AG10803 (cell line): ENCODE measurements at regions not wholly inside any gene's neighbourhood (a gene's known extent, or its start where the extent isn't known, plus 50 kb on each side); places are given as distances from the start of the nearest gene placed in this dataset.

Experiments
- DNase-seq: peaks from one replicate; pipeline ENCODE4 v3.0.0; 2010; ENCODE audit warnings: low read depth
- H3K4me3 ChIP-seq: 2 replicates; pipeline ENCODE4 v1.5.1; 2011; ENCODE audit warnings: mild to moderate bottlenecking, low read length, control low read depth
- TF ChIP-seq, protein P1 (sequence below): conservative IDR thresholded peaks from 2 replicates; pipeline ENCODE4 v1.5.1; 2011; ENCODE audit warnings: mild to moderate bottlenecking, low read length, control low read depth, inconsistent platforms

DNA sequence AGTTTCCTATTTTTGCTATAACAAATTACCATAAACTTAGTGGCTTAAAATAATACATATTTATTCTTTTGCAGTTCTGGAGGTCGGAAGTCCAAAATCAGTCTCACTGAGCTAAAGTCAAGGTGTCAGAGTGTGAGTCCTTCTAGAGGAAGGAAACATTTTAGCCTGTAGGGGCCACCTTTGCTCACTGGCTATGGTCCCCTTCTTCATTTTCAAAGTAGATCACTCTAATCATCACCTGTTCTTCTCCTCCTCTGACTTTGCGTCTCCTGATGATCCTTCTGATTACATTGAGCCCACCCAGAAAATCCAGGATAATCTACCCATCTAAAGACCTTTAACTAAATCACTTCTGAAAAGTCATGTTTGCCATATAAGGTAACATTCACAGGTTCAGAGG, 534.4 kb upstream of the SALL1 start:
- no peak for DNase-seq
- TF ChIP-seq, protein P1, sequence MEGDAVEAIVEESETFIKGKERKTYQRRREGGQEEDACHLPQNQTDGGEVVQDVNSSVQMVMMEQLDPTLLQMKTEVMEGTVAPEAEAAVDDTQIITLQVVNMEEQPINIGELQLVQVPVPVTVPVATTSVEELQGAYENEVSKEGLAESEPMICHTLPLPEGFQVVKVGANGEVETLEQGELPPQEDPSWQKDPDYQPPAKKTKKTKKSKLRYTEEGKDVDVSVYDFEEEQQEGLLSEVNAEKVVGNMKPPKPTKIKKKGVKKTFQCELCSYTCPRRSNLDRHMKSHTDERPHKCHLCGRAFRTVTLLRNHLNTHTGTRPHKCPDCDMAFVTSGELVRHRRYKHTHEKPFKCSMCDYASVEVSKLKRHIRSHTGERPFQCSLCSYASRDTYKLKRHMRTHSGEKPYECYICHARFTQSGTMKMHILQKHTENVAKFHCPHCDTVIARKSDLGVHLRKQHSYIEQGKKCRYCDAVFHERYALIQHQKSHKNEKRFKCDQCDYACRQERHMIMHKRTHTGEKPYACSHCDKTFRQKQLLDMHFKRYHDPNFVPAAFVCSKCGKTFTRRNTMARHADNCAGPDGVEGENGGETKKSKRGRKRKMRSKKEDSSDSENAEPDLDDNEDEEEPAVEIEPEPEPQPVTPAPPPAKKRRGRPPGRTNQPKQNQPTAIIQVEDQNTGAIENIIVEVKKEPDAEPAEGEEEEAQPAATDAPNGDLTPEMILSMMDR: no peak
- no peak overlapping the region for H3K4me3 ChIP-seq

DNA sequence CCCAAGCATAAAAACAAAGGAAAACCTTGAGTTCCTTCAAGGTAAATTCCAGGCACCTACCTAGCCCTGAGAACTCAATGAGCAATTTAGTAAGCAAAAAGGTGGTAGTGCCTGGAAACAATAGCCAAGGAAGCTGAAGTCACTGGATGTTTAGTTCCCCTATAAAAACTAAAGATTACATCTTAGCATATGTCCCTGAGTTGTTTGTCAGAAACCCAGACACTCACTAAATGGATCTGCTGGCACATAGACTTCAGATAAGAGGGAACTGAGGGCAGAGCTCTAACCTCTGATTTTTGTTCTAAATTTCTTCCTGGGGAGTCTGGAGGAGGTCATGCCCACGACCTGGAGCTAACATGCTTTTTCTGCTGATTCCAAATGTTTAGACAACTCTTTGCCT, 532.8 kb upstream of the SALL1 start:
- no peak for DNase-seq
- TF ChIP-seq, protein P1: no peak
- no peak overlapping the region for H3K4me3 ChIP-seq

DNA sequence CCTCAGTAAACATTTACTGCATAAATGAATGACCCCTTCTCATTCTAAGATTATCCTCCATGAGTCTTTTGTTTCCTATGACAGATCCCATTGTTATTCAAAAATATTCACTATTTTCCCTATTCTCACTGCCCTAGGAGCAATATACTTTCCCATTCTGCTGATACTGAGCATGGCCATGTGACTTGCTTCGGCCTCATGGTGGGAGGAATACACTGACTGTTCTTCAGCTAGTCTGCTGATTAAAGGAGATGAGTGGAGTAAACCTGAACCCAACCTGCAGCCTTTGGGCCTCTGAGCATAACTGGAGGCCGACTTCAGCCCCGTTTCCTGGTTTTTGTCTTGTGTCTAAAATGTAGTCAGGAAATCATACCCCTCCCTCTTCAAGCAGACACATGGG, 531.8 kb upstream of the SALL1 start:
- TF ChIP-seq, protein P1: no peak
- no peak overlapping the region for H3K4me3 ChIP-seq
- DNase-seq: no peak

DNA sequence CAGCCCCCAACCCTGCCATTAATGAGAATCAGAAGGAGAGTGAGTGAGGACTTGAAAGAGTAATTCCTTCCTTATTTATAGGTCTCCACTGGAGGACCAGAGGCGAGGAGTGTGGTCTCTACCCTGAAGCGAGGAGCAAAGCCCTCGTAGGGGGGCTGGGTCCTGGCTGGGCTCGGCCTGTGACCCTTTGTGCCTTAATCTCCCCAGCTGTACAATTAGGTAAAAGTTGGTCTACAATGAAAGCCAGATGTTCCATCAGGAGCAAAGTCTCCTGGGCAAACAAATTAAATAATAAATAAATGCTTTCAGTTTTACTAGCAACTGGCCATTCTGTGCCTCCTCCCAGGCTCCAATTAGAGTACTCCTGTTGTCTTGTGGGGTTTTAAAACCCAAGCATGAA, 523.5 kb upstream of the SALL1 start:
- DNase-seq: no peak
- H3K4me3 ChIP-seq: no peak overlapping the region
- TF ChIP-seq, protein P1: no peak

DNA sequence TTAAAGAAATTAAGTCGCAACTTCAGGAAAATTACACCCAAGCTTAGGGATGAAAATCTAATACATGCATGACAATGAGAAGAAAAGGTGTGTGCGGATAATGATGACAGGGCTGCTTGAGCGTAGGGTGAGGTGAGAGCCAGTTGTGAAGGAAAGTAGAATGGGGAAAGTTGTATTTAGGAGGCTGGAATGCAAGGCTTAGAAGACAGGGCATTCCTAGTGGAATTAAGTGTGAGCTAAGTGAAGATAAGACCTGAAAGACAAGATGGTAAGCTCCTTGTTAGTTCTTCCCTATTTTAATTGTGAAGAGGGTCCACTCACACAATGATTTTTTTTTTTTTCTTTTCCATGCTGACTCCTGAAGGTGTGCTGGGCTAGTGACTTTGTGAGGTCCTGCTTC, 519.5 kb upstream of the SALL1 start:
- no peak overlapping the region for H3K4me3 ChIP-seq
- DNase-seq: no peak
- TF ChIP-seq, protein P1: no peak

DNA sequence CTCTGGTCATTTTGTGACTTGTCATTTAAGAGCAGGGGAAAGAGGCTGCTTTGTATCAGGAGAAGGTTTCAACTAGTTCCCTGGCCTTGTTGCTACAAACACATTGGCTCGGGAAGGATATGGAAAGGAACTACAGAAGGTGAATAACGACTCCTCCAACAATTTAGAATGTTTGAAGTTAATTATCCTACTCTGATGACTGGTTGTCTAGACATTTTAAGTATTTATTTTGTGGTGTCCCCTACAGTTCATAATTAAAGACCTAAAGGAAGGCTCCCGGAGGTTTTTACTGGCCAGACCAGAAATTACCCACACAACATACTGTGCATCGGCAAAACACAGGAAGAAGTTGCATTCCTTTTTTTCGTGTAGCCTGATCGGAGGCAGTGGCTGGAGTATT, 515.8 kb upstream of the SALL1 start:
- peak; percentile 54 for DNase-seq
- TF ChIP-seq, protein P1: no peak
- no peak overlapping the region for H3K4me3 ChIP-seq

DNA sequence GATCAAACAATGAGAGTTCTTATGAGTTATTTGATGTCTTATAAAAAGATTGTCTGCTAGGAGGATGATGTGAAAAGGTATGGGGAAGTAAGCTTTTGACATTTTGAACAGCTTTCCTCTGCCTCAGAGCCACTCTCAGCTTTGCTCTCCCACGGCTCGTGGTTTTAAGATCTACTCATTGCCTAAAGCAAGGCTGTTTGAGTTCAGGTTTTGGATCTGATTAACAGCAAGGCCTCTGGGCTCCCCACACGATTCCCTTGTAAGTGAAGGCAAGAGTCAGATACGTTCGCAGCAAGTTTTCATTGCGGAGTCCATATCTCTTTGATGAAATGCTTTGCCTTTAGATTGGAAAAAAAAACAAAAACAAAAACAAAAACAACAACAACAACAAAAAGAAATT, 515.0 kb upstream of the SALL1 start:
- H3K4me3 ChIP-seq: no peak overlapping the region
- no peak for DNase-seq
- TF ChIP-seq, protein P1: no peak
